H9 (cell line): ENCODE measurements at regions not wholly inside any gene's neighbourhood (a gene's known extent, or its start where the extent isn't known, plus 50 kb on each side); places are given as distances from the start of the nearest gene placed in this dataset.

Source experiments
- DNase-seq: peaks from one replicate; pipeline ENCODE4 v3.0.0-alpha.2; 2017
- H2AFZ ChIP-seq: one replicate; pipeline ENCODE4 v1.6.1; 2013; ENCODE audit warnings: mild to moderate bottlenecking, low read length, control low read depth, moderate library complexity
- H2AK5ac ChIP-seq: 2 replicates; pipeline ENCODE4 v1.6.1; 2013; ENCODE audit warnings: low read length, control low read depth, mixed read lengths; ENCODE audit not compliant: insufficient read length
- H2BK120ac ChIP-seq: one replicate; pipeline ENCODE4 v1.6.1; 2013; ENCODE audit warnings: low read depth, mild to moderate bottlenecking, low read length, control low read depth, inconsistent platforms; ENCODE audit not compliant: poor library complexity, severe bottlenecking
- H2BK12ac ChIP-seq: 2 replicates; pipeline ENCODE4 v1.6.1; 2013; ENCODE audit warnings: low read length, control low read depth, mixed read lengths, low read depth; ENCODE audit not compliant: insufficient read length
- H2BK15ac ChIP-seq: 2 replicates; pipeline ENCODE4 v1.6.1; 2013; ENCODE audit warnings: low read depth, low read length, control low read depth
- H2BK20ac ChIP-seq: one replicate; pipeline ENCODE4 v1.6.1; 2013; ENCODE audit warnings: low read depth, mild to moderate bottlenecking, low read length, control low read depth, inconsistent platforms; ENCODE audit not compliant: poor library complexity, severe bottlenecking
- H2BK5ac ChIP-seq: 2 replicates; pipeline ENCODE4 v1.6.1; 2013; ENCODE audit warnings: low read length, control low read depth, mixed read lengths; ENCODE audit not compliant: insufficient read length
- H3K14ac ChIP-seq: 2 replicates; pipeline ENCODE4 v1.6.1; 2013; ENCODE audit warnings: low read length, control low read depth; ENCODE audit not compliant: insufficient read depth
- H3K18ac ChIP-seq: 2 replicates; pipeline ENCODE4 v1.6.1; 2013; ENCODE audit warnings: low read depth, mild to moderate bottlenecking, mixed read lengths, low read length, control low read depth; ENCODE audit not compliant: insufficient read length
- H3K23ac ChIP-seq: 2 replicates; pipeline ENCODE4 v1.6.1; 2013; ENCODE audit warnings: low read length, control low read depth, mixed read lengths, low read depth; ENCODE audit not compliant: insufficient read length
- H3K23me2 ChIP-seq: 2 replicates; pipeline ENCODE4 v1.6.1; 2013; ENCODE audit warnings: low read depth, mild to moderate bottlenecking, mixed read lengths, low read length, control low read depth; ENCODE audit not compliant: insufficient read length, poor library complexity, severe bottlenecking
- H3K27ac ChIP-seq: 2 replicates; pipeline ENCODE4 v1.5.1; 2013; ENCODE audit warnings: low read length, control low read depth, mixed read lengths, low read depth; ENCODE audit not compliant: insufficient read length
- H3K27me3 ChIP-seq: 2 replicates; pipeline ENCODE4 v1.6.1; 2013; ENCODE audit warnings: low read length, control low read depth, inconsistent platforms; ENCODE audit not compliant: insufficient read depth
- H3K4ac ChIP-seq: 2 replicates; pipeline ENCODE4 v1.6.1; 2013; ENCODE audit warnings: low read depth, mild to moderate bottlenecking, control low read depth, inconsistent platforms, low read length, moderate library complexity
- H3K4me1 ChIP-seq: 2 replicates; pipeline ENCODE4 v1.6.1; 2013; ENCODE audit warnings: low read length, control low read depth, inconsistent platforms; ENCODE audit not compliant: insufficient read depth
- H3K4me2 ChIP-seq: 2 replicates; pipeline ENCODE4 v1.6.1; 2013; ENCODE audit warnings: low read length, control low read depth, mixed read lengths; ENCODE audit not compliant: insufficient read length, insufficient read depth
- H3K56ac ChIP-seq: 2 replicates; pipeline ENCODE4 v1.6.1; 2013; ENCODE audit warnings: low read depth, mild to moderate bottlenecking, mixed read lengths, low read length, control low read depth; ENCODE audit not compliant: insufficient read length
- H3K79me1 ChIP-seq: 2 replicates; pipeline ENCODE4 v1.6.1; 2013; ENCODE audit warnings: low read depth, mild to moderate bottlenecking, moderate library complexity, low read length, control low read depth, inconsistent platforms; ENCODE audit not compliant: insufficient read depth, poor library complexity, severe bottlenecking
- H3K79me2 ChIP-seq: 2 replicates; pipeline ENCODE4 v1.6.1; 2013; ENCODE audit warnings: low read length, control low read depth, inconsistent platforms; ENCODE audit not compliant: insufficient read depth
- H3K9ac ChIP-seq: 2 replicates; pipeline ENCODE4 v1.6.1; 2013; ENCODE audit warnings: low read length, control low read depth, mixed read lengths; ENCODE audit not compliant: insufficient read length; ENCODE audit errors: extremely low read depth
- H3K9me3 ChIP-seq: one replicate; pipeline ENCODE4 v1.6.1; 2013; ENCODE audit warnings: low read depth, low read length, inconsistent platforms; ENCODE audit not compliant: control insufficient read depth
- H3T11ph ChIP-seq: one replicate; pipeline ENCODE4 v1.6.1; 2013; ENCODE audit warnings: mild to moderate bottlenecking, low read length, control low read depth, inconsistent platforms
- H4K20me1 ChIP-seq: one replicate; pipeline ENCODE4 v1.6.1; 2013; ENCODE audit not compliant: control insufficient read depth, insufficient read length, insufficient read depth
- H4K5ac ChIP-seq: 2 replicates; pipeline ENCODE4 v1.6.1; 2013; ENCODE audit warnings: low read depth, mild to moderate bottlenecking, mixed read lengths, low read length, control low read depth; ENCODE audit not compliant: insufficient read length
- H4K8ac ChIP-seq: replicated peaks from 2 replicates; pipeline ENCODE4 v1.6.1; 2013; ENCODE audit warnings: low read length, control low read depth, mixed read lengths, low read depth; ENCODE audit not compliant: insufficient read length
- H4K91ac ChIP-seq: 2 replicates; pipeline ENCODE4 v1.6.1; 2013; ENCODE audit warnings: low read depth, mild to moderate bottlenecking, moderate library complexity, mixed read lengths, low read length, control low read depth; ENCODE audit not compliant: insufficient read length
- H3K27ac Mint-ChIP-seq, 3 experiments: 2 replicates in 2 of 3; 3 replicates in 1 of 3; pipeline ENCODE4 v1.8.0; 2020 to 2021; ENCODE audit warnings: mixed read lengths in 3 of 3, mild to moderate bottlenecking in 1 of 3, moderate library complexity in 1 of 3
- H3K27me3 Mint-ChIP-seq: 2 replicates; pipeline ENCODE4 v1.8.0; 2021; ENCODE audit warnings: low read depth, mild to moderate bottlenecking, moderate library complexity, mixed read lengths
- H3K36me3 Mint-ChIP-seq, 3 experiments: 2 replicates in 2 of 3; 3 replicates in 1 of 3; pipeline ENCODE4 v1.8.0; 2020 to 2021; ENCODE audit warnings: low read depth in 3 of 3, mixed read lengths in 3 of 3; ENCODE audit not compliant: insufficient read depth in 1 of 3
- H3K4me1 Mint-ChIP-seq, 2 experiments: 2 replicates each; pipeline ENCODE4 v1.8.0; 2020; ENCODE audit warnings: mixed read lengths in 2 of 2
- H3K4me3 Mint-ChIP-seq, 2 experiments: 2 replicates in 1 of 2; 3 replicates in 1 of 2; pipeline ENCODE4 v1.8.0; 2020 to 2021; ENCODE audit warnings: mild to moderate bottlenecking in 2 of 2, mixed read lengths in 2 of 2, moderate library complexity in 1 of 2
- H3K9me3 Mint-ChIP-seq, 2 experiments: 2 replicates in 1 of 2; 3 replicates in 1 of 2; pipeline ENCODE4 v1.8.0; 2020; ENCODE audit warnings: mild to moderate bottlenecking in 2 of 2, mixed read lengths in 2 of 2, moderate library complexity in 1 of 2
- TF ChIP-seq, protein P1 (sequence below): fragments of 200-600 bp; sonication (generic); conservative IDR thresholded peaks from 3 replicates; pipeline ENCODE4 v1.8.0; 2021; ENCODE audit warnings: antibody characterized with exemption, mild to moderate bottlenecking

DNA sequence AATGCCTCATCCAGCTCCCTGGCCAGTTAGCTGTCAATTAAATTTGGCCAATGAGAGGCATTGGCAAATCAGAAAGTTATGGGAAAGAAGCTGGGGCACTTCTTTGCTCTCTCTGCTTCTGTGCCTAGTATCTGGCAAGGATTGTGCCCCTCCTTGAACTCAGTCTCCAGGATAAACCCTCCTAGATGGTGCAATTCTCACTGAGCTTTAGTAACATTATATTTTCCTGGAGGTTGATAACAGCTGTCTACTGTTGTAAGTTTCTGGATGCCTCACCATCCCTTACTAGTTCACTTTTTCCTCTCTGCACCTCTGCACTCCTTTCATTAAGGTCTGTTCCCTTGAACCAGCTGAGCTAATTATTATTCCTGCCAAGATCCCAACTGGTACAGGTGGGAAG, 329.5 kb downstream of the MFSD1 start:
- H2BK12ac ChIP-seq, result no peak overlapping the region
- no peak overlapping the region for H2BK15ac ChIP-seq
- no peak overlapping the region for H2BK120ac ChIP-seq
- H2BK5ac ChIP-seq, result no peak overlapping the region
- no peaks in the 10 kb centered on the region for H3K27me3 ChIP-seq
- H3K56ac ChIP-seq, result no peak overlapping the region
- H3K4me2 ChIP-seq, result no peak overlapping the region
- H3K79me1 ChIP-seq, result no peaks in the 10 kb centered on the region
- DNase-seq, result no peak
- H3K4ac ChIP-seq, result no peak overlapping the region
- no peak overlapping the region for H2BK20ac ChIP-seq
- H3K9ac ChIP-seq, result no peak overlapping the region
- H4K5ac ChIP-seq, result no peak overlapping the region
- no peak overlapping the region for H3K4me3 Mint-ChIP-seq
- H2AK5ac ChIP-seq, result no peak overlapping the region
- H3K4me1 ChIP-seq, result no peaks in the 10 kb centered on the region
- H4K91ac ChIP-seq, result no peak overlapping the region
- H4K20me1 ChIP-seq, result no peaks in the 10 kb centered on the region
- no peak overlapping the region for H3K18ac ChIP-seq
- peaks cover 2% of the 10 kb centered on the region; the same call in 1 of the 2 replicates for H3K27me3 Mint-ChIP-seq
- no peak overlapping the region; a peak in 1 of 7 replicates for H3K27ac Mint-ChIP-seq
- H3K9me3 ChIP-seq, result no peaks in the 10 kb centered on the region
- no peak overlapping the region for H3K27ac ChIP-seq
- H3K14ac ChIP-seq, result no peak overlapping the region
- H2AFZ ChIP-seq, result no peak overlapping the region
- 0 out of 4 replicates have a peak, but pooled peaks cover 0 to 4% of the 10 kb centered on the region in 2 experiments for H3K4me1 Mint-ChIP-seq
- no peaks in the 10 kb centered on the region for H3K9me3 Mint-ChIP-seq
- H3K23me2 ChIP-seq, result no peaks in the 10 kb centered on the region
- no peak overlapping the region for H4K8ac ChIP-seq
- H3K23ac ChIP-seq, result no peak overlapping the region
- no peaks in the 10 kb centered on the region for H3K36me3 Mint-ChIP-seq
- no peak overlapping the region for H3T11ph ChIP-seq
- TF ChIP-seq, protein P1, sequence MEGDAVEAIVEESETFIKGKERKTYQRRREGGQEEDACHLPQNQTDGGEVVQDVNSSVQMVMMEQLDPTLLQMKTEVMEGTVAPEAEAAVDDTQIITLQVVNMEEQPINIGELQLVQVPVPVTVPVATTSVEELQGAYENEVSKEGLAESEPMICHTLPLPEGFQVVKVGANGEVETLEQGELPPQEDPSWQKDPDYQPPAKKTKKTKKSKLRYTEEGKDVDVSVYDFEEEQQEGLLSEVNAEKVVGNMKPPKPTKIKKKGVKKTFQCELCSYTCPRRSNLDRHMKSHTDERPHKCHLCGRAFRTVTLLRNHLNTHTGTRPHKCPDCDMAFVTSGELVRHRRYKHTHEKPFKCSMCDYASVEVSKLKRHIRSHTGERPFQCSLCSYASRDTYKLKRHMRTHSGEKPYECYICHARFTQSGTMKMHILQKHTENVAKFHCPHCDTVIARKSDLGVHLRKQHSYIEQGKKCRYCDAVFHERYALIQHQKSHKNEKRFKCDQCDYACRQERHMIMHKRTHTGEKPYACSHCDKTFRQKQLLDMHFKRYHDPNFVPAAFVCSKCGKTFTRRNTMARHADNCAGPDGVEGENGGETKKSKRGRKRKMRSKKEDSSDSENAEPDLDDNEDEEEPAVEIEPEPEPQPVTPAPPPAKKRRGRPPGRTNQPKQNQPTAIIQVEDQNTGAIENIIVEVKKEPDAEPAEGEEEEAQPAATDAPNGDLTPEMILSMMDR, result no peak
- no peaks in the 10 kb centered on the region for H3K79me2 ChIP-seq
